H4 (cell line): ENCODE measurements at regions not wholly inside any gene's neighbourhood (a gene's known extent, or its start where the extent isn't known, plus 50 kb on each side); places are given as distances from the start of the nearest gene placed in this dataset.
"Not testable (repeated sequence)": the region's sequence is repeated elsewhere in the genome, so short reads cannot be mapped to it uniquely, and the experiment has no call there.

ENCODE experiments used
- DNase-seq: peaks from one replicate; pipeline ENCODE4 v3.0.0-alpha.2; 2015; ENCODE audit warnings: low spot score

DNA sequence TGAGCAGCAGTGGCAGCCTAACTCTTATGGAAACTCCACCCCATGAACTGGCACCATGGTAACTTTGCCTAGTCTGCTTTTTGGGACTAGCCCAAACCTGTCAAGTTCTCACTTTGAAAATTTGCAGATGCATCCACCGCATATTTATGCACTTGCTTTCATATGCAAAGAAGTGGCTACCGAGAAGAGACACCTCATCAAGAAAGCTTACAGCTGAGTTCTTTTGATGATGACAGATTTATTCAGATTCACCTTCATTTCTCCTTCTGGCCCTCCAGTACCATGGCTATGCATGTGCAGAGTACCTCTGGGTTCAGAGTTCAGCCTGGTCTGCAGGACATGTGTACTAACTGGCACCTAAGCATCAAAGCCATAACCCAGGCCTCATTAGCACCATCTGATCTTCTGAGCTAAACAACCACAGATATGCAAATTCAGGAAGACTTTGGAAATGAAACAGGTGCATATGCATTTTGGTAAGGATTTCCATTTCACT, 154.3 kb upstream of the TENT5A start:
- DNase-seq, result no peak

GRCh38 chr6:81906041-81906440, 153.6 kb upstream of the TENT5A start:
- DNase-seq, result no peak

- no peak for DNase-seq
Measured at GRCh38 chr6:81901551-81901966, 149.1 kb upstream of the TENT5A start.

- DNase-seq, result no peak
Measured at GRCh38 chr6:81900616-81901015, 148.1 kb upstream of the TENT5A start.

DNA sequence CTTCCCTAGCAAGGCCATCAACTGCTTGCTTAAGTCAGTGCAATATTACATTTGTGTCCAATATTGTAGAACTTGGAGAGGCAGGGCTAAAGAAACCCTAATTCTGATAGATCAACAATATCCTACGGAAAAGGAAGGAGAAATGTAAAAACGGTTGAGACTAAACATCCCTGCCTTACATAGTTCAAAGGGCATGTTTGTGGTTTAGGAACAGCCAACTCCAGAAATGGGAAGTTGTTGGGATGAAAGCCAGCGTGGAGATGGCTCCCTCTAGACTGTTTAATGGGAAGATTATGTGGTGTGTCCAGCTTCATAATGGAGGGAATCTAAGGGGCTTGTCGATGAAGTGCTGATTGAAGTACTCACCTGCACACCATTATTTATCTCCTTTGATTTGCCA, 145.3 kb upstream of the TENT5A start:
- DNase-seq, result no peak

DNA sequence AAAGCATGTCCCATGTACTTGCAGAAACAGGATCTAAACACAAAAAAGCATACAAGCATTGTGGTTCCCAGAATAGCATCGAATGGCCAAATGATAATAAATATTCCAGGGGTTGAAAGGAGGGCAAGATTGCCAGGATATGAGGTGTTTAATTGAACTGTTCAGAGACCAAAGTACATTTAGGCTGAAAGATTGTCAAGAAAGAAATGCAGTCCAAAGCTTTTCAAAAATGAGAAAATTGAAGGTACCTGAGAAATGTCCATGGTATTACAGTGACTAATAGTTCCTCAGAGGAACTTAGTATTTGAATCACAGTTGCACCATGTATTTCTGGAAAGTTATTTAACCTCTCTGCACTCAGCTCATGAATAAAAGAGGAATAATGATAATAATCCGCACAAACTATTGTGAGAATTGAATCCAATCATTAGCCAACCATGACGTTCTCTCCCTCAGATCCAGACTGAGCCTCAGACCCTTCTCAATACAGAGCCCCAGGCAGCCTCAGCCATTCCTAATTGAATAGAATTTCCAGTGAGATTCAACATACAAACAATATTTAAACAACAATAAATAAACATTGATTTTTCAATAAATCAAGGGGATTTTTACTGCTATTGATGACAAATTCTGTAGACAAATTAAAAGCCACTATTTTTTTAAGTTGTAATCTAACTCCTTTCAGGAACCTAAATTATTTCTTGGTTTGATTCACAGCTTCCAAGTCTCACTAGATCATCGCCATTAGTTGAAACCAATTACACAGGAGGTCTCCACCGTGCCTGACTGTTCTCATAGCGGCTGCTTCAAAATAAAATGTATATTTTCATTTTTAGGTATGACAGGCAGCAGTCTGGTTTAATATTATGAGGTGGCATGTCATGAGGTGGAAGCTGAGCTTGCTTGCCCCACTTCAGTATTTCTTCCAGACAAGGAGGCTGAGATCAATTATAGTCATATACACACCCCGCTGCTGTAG, 144.3 kb upstream of the TENT5A start:
- no peak for DNase-seq

DNA sequence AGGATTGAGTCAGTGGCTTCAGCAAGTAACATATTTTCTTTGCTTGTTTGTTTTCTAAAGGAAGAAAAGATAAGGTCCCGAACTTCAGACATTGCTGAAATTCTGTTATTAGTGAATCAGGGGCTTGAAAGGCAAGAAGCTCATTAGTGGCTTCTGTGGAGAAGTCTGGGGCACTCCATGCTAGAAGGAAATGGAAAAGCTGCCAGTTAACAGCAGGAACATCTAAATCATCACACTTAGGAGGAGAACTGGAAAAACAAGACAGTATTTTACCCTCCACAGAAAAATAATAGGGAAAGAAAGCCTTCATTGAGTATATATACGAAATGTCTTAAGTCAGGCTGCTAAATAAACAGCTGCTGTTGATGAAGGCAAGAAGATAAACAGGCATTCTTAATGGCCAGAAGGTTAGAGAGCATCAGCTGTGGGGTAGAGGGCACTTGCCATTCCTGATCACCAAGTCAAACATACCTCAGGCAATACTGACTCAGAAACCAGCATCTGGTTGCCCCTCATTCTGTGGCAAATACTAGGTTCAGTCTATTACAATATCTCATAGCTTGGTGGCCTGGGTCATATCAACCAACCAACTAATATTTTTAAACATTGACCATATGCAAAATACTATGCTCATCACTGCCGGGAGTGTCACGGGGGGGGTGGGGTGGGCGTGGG, 143.2 kb upstream of the TENT5A start:
- peak; percentile 56 for DNase-seq

GRCh38 chr6:81894788-81895271, 142.3 kb upstream of the TENT5A start:
- DNase-seq, result no peak

DNA sequence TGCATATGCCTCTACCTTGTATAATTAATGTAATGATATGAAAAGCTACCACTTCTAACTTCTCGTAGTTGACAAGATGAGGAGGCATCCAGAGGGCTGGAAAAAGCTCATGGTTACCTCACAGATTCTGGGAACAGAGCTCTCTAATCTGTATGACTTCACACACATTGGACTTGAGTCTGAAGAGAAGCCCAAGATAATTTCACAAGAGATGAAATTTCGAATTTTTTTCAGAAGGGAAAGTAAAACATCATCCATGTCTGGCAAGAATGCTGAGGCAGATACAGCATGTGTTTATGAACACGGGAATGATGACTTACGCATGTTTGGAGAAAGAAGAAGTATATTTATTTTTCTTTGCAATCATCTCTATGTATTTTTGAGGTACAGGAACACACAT, 141.8 kb upstream of the TENT5A start:
- DNase-seq, result no peak

GRCh38 chr6:81892891-81893290, 140.4 kb upstream of the TENT5A start:
- no peak for DNase-seq

GRCh38 chr6:81891874-81892273, 139.4 kb upstream of the TENT5A start:
- no peak for DNase-seq

DNA sequence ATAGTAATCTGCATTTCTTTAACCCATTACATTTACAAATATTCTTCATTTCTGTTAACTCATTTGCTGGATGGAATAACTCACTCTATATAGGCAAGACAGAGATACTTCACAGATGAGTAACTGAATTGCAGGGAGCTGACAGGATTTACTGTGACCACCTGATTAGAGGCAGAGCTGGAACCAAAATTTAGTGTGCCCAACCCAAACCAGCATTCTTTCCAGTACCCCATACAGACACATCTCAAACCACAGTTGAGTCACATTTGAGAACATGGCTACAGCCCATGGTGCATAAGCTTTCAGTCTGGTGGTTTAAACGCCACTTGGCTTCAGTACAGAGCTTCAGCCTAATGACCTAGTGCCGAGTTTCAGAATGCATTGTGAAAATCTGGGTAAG, 138.4 kb upstream of the TENT5A start:
- peak; percentile 29 for DNase-seq

GRCh38 chr6:81889377-81890053, 137.0 kb upstream of the TENT5A start:
- no peak for DNase-seq

DNA sequence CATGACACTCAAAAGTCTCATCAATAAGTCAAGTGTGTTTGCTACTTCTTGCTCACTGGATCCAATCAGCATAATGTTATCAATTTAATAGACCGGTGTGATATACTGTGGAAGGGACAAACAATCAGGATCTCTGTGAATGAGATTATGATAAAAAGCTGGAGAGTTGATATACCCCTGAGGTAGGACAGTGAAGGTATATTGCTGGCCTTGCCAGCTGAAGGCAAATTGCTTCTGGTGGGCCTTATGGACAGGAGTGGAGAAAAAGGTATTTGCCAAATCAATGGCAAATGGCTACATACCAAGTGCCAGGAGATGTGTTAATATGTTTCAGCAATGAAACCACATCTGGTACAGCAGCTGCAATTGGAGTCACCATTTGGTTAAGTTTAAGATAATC, 134.4 kb upstream of the TENT5A start:
- not testable (repeated sequence) for DNase-seq

- no peak for DNase-seq
Measured at GRCh38 chr6:81886157-81886556, 133.7 kb upstream of the TENT5A start.

- no peak for DNase-seq
Measured at GRCh38 chr6:81881660-81882059, 129.2 kb upstream of the TENT5A start.

DNA sequence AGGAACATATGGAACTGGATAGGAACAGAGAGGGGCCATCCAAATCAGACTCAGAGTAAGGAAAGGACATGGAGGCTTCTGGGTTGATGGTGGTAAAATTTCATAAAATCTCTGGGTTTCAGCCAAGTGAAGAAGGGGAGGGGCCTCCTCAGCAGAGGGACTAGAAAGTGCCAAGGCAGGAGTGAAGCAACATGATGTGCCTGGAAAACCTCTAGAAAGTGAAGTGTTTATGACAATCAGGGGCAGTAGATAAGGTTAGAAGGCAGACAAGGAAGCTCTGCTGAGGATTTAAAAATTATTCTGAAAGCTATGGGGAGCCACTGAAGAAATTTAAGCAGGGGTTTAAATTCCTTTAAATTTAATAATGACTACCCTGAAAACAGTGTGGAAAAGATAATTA, 126.0 kb upstream of the TENT5A start:
- DNase-seq, result no peak

DNA sequence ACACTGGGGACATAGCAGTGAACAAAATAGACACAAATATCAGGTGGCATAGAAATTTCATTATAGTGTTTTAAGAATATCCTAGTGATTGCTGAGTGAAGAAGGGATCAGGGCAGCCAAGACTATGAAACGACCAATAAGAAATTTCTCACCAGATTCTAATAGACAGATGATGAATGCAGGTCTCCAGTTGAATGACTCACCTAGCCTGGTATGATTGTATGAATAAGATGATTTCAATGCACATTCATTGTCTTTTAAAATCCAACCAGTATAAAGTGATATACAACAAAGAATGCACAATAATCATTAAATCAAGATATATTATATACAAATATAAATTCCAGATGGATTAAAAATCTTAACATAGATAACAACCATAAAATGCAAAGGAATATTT, 124.5 kb upstream of the TENT5A start:
- DNase-seq, result no peak

GRCh38 chr6:81875782-81876293, 123.4 kb upstream of the TENT5A start:
- DNase-seq, result no peak

GRCh38 chr6:81869749-81870508, 117.4 kb upstream of the TENT5A start:
- not testable (repeated sequence) for DNase-seq

DNA sequence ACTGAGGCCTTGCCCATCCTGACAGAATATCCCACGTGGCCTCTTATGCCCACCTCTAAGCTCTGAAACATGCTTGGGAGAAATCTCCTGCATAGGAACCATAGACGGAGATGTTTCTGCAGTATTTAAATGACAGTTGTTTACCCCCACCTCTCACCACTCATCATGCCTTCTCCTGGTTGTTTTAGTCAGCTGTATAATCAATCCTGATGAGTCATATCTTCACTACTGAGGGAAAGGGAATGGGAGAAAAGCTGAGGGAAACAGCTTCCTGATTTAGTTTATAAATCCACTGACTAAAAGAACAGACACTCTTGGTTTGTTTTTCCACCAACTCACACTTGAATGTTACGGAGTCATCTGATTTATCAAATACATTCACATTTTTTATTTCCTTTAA, 113.2 kb upstream of the TENT5A start:
- peak; percentile 46 for DNase-seq
